Vagina (tissue), 2 donors: ENCODE measurements at regions not wholly inside any gene's neighbourhood (a gene's known extent, or its start where the extent isn't known, plus 50 kb on each side); places are given as distances from the start of the nearest gene placed in this dataset.

Experiments used
- CTCF ChIP-seq, 3 experiments: fragments of 450-650 bp in 2 of 3; fragments of 200-600 bp in 1 of 3; sonication (generic) in 1 of 3; IDR thresholded peaks; one replicate each; pipeline ENCODE4 v1.5.1; 2017 to 2019; ENCODE audit warnings: antibody characterized with exemption in 3 of 3, mild to moderate bottlenecking in 2 of 3, moderate library complexity in 2 of 3
- POLR2A ChIP-seq, 2 donors: fragments of 450-650 bp; IDR thresholded peaks; one replicate each; pipeline ENCODE4 v1.6.1; 2017; ENCODE audit warnings: antibody characterized with exemption in 2 of 2, mild to moderate bottlenecking in 2 of 2, moderate library complexity in 2 of 2
- POLR2AphosphoS5 ChIP-seq, 2 donors: sonication (generic); formaldehyde crosslinking; IDR thresholded peaks; one replicate each; pipeline ENCODE4 v1.9.0; 2017; ENCODE audit warnings: antibody characterized with exemption in 2 of 2, mild to moderate bottlenecking in 2 of 2, low read depth in 1 of 2; ENCODE audit not compliant: insufficient read depth in 1 of 2

- no peak for TF ChIP-seq CTCF (IDR thresholded peaks at IDR 0.05)
- TF ChIP-seq POLR2A (IDR thresholded peaks at IDR 0.05), result no peak
- no peak for TF ChIP-seq POLR2AphosphoS5 (IDR thresholded peaks at IDR 0.05; ENCODE audit: insufficient read depth in 1 of 2, low read depth in 1 of 2)
Measured at GRCh38 chr11:12618743-12619540, 55.3 kb upstream of the TEAD1 start.
